Heart left ventricle (tissue), 16 donors: ENCODE measurements at regions not wholly inside any gene's neighbourhood (a gene's known extent, or its start where the extent isn't known, plus 50 kb on each side); places are given as distances from the start of the nearest gene placed in this dataset.

ENCODE experiments used
- ATAC-seq, 4 donors: fragments of 200-7000 bp; cut with Tn5 transposase; one replicate each; pipeline ENCODE4 v1.9.1; 2020 to 2022; ENCODE audit warnings: moderate library complexity in 4 of 4, mild to moderate bottlenecking in 3 of 4, moderate number of reproducible peaks in 1 of 4
- DNase-seq, 5 donors: peaks; one replicate each; pipeline ENCODE4 v3.0.0-alpha.2; 2020
- H3K27ac ChIP-seq, 12 donors: fragments of 200-600 bp; sonication (generic) in 4 of 12; one replicate each; pipeline versions ENCODE4 v1.5.0 to v1.8.0; 2016 to 2022; ENCODE audit warnings: mild to moderate bottlenecking in 2 of 12
- H3K27me3 ChIP-seq, 9 donors: fragments of 200-600 bp; sonication (generic) in 2 of 9; one replicate each; pipeline versions ENCODE4 v1.5.1 to v1.8.0; 2016 to 2022; ENCODE audit warnings: mild to moderate bottlenecking in 3 of 9
- H3K36me3 ChIP-seq, 9 donors: fragments of 200-600 bp; sonication (generic) in 2 of 9; one replicate each; pipeline versions ENCODE4 v1.5.0 to v1.8.0; 2018 to 2022; ENCODE audit warnings: mild to moderate bottlenecking in 2 of 9
- H3K4me1 ChIP-seq, 12 donors: fragments of 200-600 bp; sonication (generic) in 4 of 12; one replicate each; pipeline versions ENCODE4 v1.5.0 to v1.8.0; 2016 to 2022; ENCODE audit warnings: mild to moderate bottlenecking in 3 of 12
- H3K4me3 ChIP-seq, 12 donors: fragments of 200-600 bp; sonication (generic) in 4 of 12; one replicate each; pipeline versions ENCODE4 v1.5.0 to v1.8.0; 2017 to 2022; ENCODE audit warnings: mild to moderate bottlenecking in 9 of 12, moderate library complexity in 4 of 12
- H3K9me3 ChIP-seq, 12 donors: fragments of 200-600 bp; sonication (generic) in 4 of 12; one replicate each; pipeline versions ENCODE4 v1.5.0 to v1.8.0; 2016 to 2022; ENCODE audit warnings: mild to moderate bottlenecking in 1 of 12
- CTCF ChIP-seq, 12 donors: fragments of 200-600 bp; sonication (generic) in 4 of 12; IDR thresholded peaks; one replicate each; pipeline versions ENCODE4 v1.5.0 to v1.8.0; 2018 to 2022; ENCODE audit warnings: antibody characterized with exemption in 12 of 12, mild to moderate bottlenecking in 5 of 12
- POLR2A ChIP-seq, 2 donors: fragments of 450-650 bp; IDR thresholded peaks; one replicate each; pipeline ENCODE4 v1.6.1; 2017; ENCODE audit warnings: antibody characterized with exemption in 2 of 2, mild to moderate bottlenecking in 2 of 2, moderate library complexity in 2 of 2
- WGBS, 4 donors: extraction: QIAGEN DNeasy Blood & Tissue Kit in 2 of 4; methylation state at CpG; one replicate each; pipeline versions ENCODE4 v1.1.5 to v1.1.7; 2013 to 2018; 5-methylcytosine and 5-hydroxymethylcytosine counted together
- intact Hi-C, 10 donors: fragments of 100-400 bp; cut with DNase I; formaldehyde crosslinking; loops; one replicate each; pipeline versions ENCODE4 v1.11.1 to v1.14.2; 2022
- donor health status: ischemic (EF 13 %, LVEDD 7.1; RV severe dilation, severe dysfunction).
- donor health status: healthy with polysubstance abuse.
- donor health status: DM: no; HTN: yes; CAD: no.
- donor health status: DM: no; HTN: no; CAD: no.
- donor health status: ischemic (EF 25% LVEDD 6.9; RV normal size, moderate dysfunction).
- donor health status: ischemic (EF 25% LVEDD 5.7; RV mildly dilated, moderate dysfunction).
- donor health status: healthy.
- donor health status: DM: yes; HTN: yes; CAD: no.
- donor health status: ischemic (EF 35%, LVEDD 5.7; RV mildly dilated, moderate dysfunction).
- donor health status: nonischemic (EF 11% LVEDD 7.7; RV severe dilation, severe dysfunction).
- donor health status: DM: yes; HTN: yes; CAD: no.
- donor health status: PGD.
- donor health status: ischemic (EF 29% LVEDD 5.4; RV normal size, mild dysfunction).
- donor health status: nonischemic (EF 23%, LVEDD 6.1; RV moderate dilation, normal function).

- Histone ChIP-seq H3K4me3 (no peak overlapping the region), H3K27me3 (no peaks in the 10 kb centered on the region), H3K27ac (no peak overlapping the region), H3K4me1 (no peaks in the 10 kb centered on the region), H3K9me3 (peaks cover 0 to 12% (median 0%) of the 10 kb centered on the region in 12 donors), H3K36me3 (no peaks in the 10 kb centered on the region)
- intact Hi-C loops = no loop called here
- WGBS, 4 donors = 74 to 90% (median 86%) methylated on average over 1 of the region's 1 CpG
- TF ChIP-seq POLR2A (IDR thresholded peaks at IDR 0.05) (no peak), CTCF (IDR thresholded peaks at IDR 0.05) (no peak)
- no peak for ATAC-seq
- DNase-seq = no peak
These were observed 193.1 kb upstream of the ADCY2 start for GRCh38 chr5:7202846-7203245.

- WGBS, 4 donors = 91 to 100% (median 95%) methylated on average over 2 of the region's 2 CpGs
- intact Hi-C loops = no loop called here
- H3K27me3 ChIP-seq = no peaks in the 10 kb centered on the region
- no peaks in the 10 kb centered on the region for H3K36me3 ChIP-seq
- DNase-seq = no peak
- no peak for ATAC-seq
- H3K27ac ChIP-seq = no peak overlapping the region
- peaks cover 0 to 3% (median 0%) of the 10 kb centered on the region in 12 donors for H3K9me3 ChIP-seq
- no peak overlapping the region for H3K4me3 ChIP-seq
- TF ChIP-seq POLR2A (IDR thresholded peaks at IDR 0.05) (no peak), CTCF (IDR thresholded peaks at IDR 0.05) (no peak)
- H3K4me1 ChIP-seq = peaks cover 0 to 7% (median 0%) of the 10 kb centered on the region in 12 donors
These were observed 188.0 kb upstream of the ADCY2 start for GRCh38 chr5:7207979-7208378.

GRCh38 chr5:7208938-7209337 is 187.0 kb upstream of the ADCY2 start:
- TF ChIP-seq POLR2A (IDR thresholded peaks at IDR 0.05) (no peak), CTCF (IDR thresholded peaks at IDR 0.05) (no peak)
- H3K9me3 ChIP-seq = no peaks in the 10 kb centered on the region
- no peak overlapping the region for H3K4me3 ChIP-seq
- H3K27ac ChIP-seq = no peak overlapping the region
- no peaks in the 10 kb centered on the region for H3K27me3 ChIP-seq
- H3K36me3 ChIP-seq = no peaks in the 10 kb centered on the region
- intact Hi-C loops = no loop called here
- DNase-seq = no peak
- peak in 2 of 4 donors; percentile 47 to 69 for ATAC-seq
- H3K4me1 ChIP-seq = peaks cover 0 to 7% (median 0%) of the 10 kb centered on the region in 12 donors
- WGBS, 4 donors = 36 to 46% (median 39%) methylated on average over 5 of the region's 5 CpGs

- DNase-seq (no peak), ATAC-seq (peak in 2 of 4 donors; percentile 39 to 47)
- TF ChIP-seq POLR2A (IDR thresholded peaks at IDR 0.05) = no peak
- TF ChIP-seq CTCF (IDR thresholded peaks at IDR 0.05) = no peak
- no peak overlapping the region for H3K4me3 ChIP-seq
- H3K27me3 ChIP-seq = no peaks in the 10 kb centered on the region
- H3K27ac ChIP-seq = peak overlapping the region in 1 of 12 donors; percentile 16
- H3K4me1 ChIP-seq = peaks cover 0 to 7% (median 0%) of the 10 kb centered on the region in 12 donors
- intact Hi-C loops = no loop called here
- no peaks in the 10 kb centered on the region for H3K36me3 ChIP-seq
- H3K9me3 ChIP-seq = no peaks in the 10 kb centered on the region
These were observed 186.3 kb upstream of the ADCY2 start for GRCh38 chr5:7209658-7210057.
